ENCODE measurements at regions not wholly inside any gene's neighbourhood (a gene's known extent, or its start where the extent isn't known, plus 50 kb on each side); places are given as distances from the start of the nearest gene placed in this dataset.

- no peak for DNase-seq (ENCODE audit: low read depth in 4 of 4, low spot score in 2 of 4)
Measured at GRCh38 chr13:106625578-106625977, 57.6 kb upstream of the ARGLU1 start.

- no peak for DNase-seq (ENCODE audit: low read depth in 4 of 4, low spot score in 2 of 4)
Measured at GRCh38 chr13:106623799-106624460, 56.0 kb upstream of the ARGLU1 start.

- no peak for DNase-seq (ENCODE audit: low read depth in 4 of 4, low spot score in 2 of 4)
Measured at GRCh38 chr13:106621833-106622232, 53.9 kb upstream of the ARGLU1 start.

GRCh38 chr13:106619688-106620555 lies 52.0 kb upstream of the ARGLU1 start:
- DNase-seq (ENCODE audit: low read depth in 4 of 4, low spot score in 2 of 4) = peak in 1 of 4 donors; percentile 52
